ENCODE measurements at regions not wholly inside any gene's neighbourhood (a gene's known extent, or its start where the extent isn't known, plus 50 kb on each side); places are given as distances from the start of the nearest gene placed in this dataset.

- Histone ChIP-seq H3K4me3 (no peak overlapping the region), H2AFZ (ENCODE audit: control insufficient read depth, low read depth, low read length) (no peak overlapping the region), H3K36me3 (ENCODE audit: control insufficient read depth in 2 of 2, insufficient read depth in 2 of 2, low read length in 1 of 2) (no peaks in the 10 kb centered on the region), H3K79me2 (ENCODE audit: control insufficient read depth, insufficient read depth, low read length) (no peaks in the 10 kb centered on the region), H3K4me2 (ENCODE audit: control insufficient read depth, insufficient read depth) (no peak overlapping the region), H3K27ac (ENCODE audit: control insufficient read depth, insufficient read depth) (no peak overlapping the region), H3K27me3 (replicated peaks in 1 of 2; ENCODE audit: control insufficient read depth in 2 of 2, insufficient read depth in 2 of 2, low read length in 1 of 2) (no peaks in the 10 kb centered on the region), H4K20me1 (ENCODE audit: control insufficient read depth, insufficient read depth) (no peaks in the 10 kb centered on the region), H3K4me1 (ENCODE audit: control insufficient read depth, insufficient read depth, low read length) (no peaks in the 10 kb centered on the region), H3K9me3 (replicated peaks; ENCODE audit: control insufficient read depth, insufficient read depth, low read length) (no peaks in the 10 kb centered on the region), H3K9ac (ENCODE audit: control insufficient read depth, insufficient read depth, low read length) (no peak overlapping the region)
- ATAC-seq (no peak), DNase-seq (ENCODE audit: low read depth, low spot score) (no peak), FAIRE-seq (no peak)
- in situ Hi-C loops (cut with MboI) (no loop called here), intact Hi-C loops (cut with micrococcal nuclease; ENCODE audit: unreplicated experiment) (no loop called here)
- TF ChIP-seq LARP7 (IDR thresholded peaks at IDR 0.05) (no peak), TAF1 (IDR thresholded peaks at IDR 0.05; ENCODE audit: borderline replicate concordance, low read depth, low read length) (no peak), POLR2AphosphoS5 (IDR thresholded peaks at IDR 0.05; ENCODE audit: low read length) (no peak), PKNOX1 (IDR thresholded peaks at IDR 0.05) (no peak), NFIC (IDR thresholded peaks at IDR 0.05; ENCODE audit: low read depth, low read length) (no peak), CEBPB (IDR thresholded peaks at IDR 0.05; ENCODE audit: borderline replicate concordance in 1 of 2, low read depth in 2 of 2, low read length in 2 of 2) (no peak), ZBTB4 (CRISPR knock-in tag; IDR thresholded peaks at IDR 0.05) (no peak), RBBP5 (conservative IDR thresholded peaks at IDR 0.05) (no peak), CBFB (IDR thresholded peaks at IDR 0.05; ENCODE audit: low read depth) (no peak), SMAD1 (IDR thresholded peaks at IDR 0.05; ENCODE audit: low read depth, partially characterized antibody) (no peak), RB1 (IDR thresholded peaks at IDR 0.05; ENCODE audit: borderline replicate concordance) (no peak), IKZF2 (IDR thresholded peaks at IDR 0.05) (no peak), E2F4 (IDR thresholded peaks at IDR 0.05; ENCODE audit: low read depth, low read length) (no peak), ZNF622 (IDR thresholded peaks at IDR 0.05) (no peak), KLF5 (IDR thresholded peaks at IDR 0.05; ENCODE audit: partially characterized antibody) (no peak), HCFC1 (IDR thresholded peaks at IDR 0.05; ENCODE audit: low read length) (no peak)
- CTCF ChIA-PET = no interaction called here
- BruUV-seq (replicated peaks) = no TSS peak
- RAD21 ChIA-PET (ENCODE audit: unreplicated experiment) = no interaction called here
- POLR2A ChIA-PET = no interaction called here
- SMC1A ChIA-PET (ENCODE audit: uncharacterized antibody, unreplicated experiment) = no interaction called here
Observed at GRCh38 chrX:102008901-102009300, 77.1 kb upstream of the ZMAT1 start.
